GM18520 (cell line): ENCODE measurements at regions not wholly inside any gene's neighbourhood (a gene's known extent, or its start where the extent isn't known, plus 50 kb on each side); places are given as distances from the start of the nearest gene placed in this dataset.

ENCODE experiments used
- ATAC-seq: cut with Tn5 transposase; IDR thresholded peaks from one replicate; pipeline ENCODE4 v1.9.1; 2021; ENCODE audit not compliant: unreplicated experiment

DNA sequence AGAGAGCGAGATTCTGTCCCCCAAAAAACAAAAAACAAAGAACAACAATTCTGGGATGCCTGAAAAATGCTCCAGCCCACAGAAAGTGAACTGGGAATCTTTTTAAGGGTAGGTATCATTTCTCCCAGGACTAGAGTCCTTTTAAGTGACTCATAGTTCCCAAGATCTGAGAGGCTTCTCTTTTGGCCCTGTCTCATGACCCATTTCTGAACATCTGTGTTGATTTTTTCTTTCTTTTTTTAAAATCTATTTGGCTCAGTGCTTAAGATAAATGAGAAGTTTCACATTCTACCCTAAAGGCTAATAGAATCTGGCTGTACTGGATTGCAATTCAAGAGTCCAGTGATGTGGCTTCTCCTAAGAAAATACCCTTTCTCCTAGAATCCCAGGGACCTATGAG lies 217.6 kb upstream of the FOXQ1 start:
- ATAC-seq: no peak

DNA sequence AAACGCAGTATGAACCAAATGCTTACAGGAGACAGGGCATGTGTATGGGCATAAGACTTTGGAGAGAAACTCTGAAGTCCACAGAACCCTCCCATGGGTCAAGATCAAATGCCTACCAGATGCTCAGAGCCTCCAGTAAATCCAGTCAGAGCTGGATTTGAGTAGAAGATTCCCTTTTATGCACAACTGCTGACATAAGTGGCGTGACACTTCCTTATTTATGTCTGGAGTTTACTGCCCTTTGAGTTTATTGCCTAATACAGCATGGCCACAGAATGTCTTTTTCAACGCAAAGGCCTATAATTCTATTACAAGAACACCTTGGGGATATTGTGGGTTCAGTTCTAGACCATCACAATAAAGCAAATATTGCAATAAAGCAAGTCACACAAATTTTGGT lies 220.0 kb upstream of the FOXQ1 start:
- ATAC-seq: no peak

DNA sequence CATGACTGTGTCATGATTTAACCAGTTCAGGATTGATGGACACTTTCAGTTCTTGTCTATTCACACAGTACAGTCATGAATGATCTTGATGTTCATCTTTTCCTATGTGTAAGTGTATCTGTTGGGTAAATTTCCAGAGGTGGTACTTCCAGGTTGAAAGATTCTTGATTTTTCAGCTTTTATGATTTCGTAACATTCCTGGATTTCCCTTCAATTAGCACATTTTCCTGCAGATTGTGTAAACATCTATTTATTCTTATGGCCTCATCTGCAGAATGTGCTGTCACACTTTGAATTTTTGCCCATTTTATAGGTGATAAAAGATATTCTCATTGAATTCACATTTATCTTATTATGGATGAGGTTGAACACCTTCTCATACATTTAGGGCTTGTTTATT lies 222.0 kb upstream of the FOXQ1 start:
- no peak for ATAC-seq

DNA sequence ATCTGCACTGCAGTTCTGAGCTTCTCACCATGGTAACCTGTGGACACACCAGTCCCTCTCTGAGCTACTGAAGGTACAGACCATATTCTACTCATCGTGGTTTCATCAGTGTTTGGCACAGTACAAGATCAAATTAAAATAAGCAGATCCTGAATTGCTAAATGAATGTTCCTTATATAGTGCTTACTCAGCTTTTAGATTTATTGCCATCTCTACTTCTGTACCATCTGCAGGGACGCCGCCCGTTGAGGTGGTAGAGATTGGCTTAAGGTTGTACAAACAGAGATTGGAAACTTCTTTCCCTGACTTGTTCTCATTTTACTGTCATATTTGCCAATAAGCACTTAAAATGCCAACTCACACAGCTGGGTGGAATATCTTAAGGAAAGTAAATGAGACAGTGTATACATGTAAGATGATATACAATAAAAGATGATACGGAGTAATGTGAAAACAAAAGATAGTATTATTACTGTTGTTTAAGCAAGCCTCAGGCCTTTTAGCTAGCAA lies 223.4 kb upstream of the FOXQ1 start:
- no peak for ATAC-seq

GRCh38 chr6:1087154-1087843 lies 224.6 kb upstream of the FOXQ1 start:
- ATAC-seq: no peak

GRCh38 chr6:1086446-1087153 lies 225.3 kb upstream of the FOXQ1 start:
- no peak for ATAC-seq

GRCh38 chr6:1082285-1082935 lies 229.5 kb upstream of the FOXQ1 start:
- ATAC-seq: no peak

DNA sequence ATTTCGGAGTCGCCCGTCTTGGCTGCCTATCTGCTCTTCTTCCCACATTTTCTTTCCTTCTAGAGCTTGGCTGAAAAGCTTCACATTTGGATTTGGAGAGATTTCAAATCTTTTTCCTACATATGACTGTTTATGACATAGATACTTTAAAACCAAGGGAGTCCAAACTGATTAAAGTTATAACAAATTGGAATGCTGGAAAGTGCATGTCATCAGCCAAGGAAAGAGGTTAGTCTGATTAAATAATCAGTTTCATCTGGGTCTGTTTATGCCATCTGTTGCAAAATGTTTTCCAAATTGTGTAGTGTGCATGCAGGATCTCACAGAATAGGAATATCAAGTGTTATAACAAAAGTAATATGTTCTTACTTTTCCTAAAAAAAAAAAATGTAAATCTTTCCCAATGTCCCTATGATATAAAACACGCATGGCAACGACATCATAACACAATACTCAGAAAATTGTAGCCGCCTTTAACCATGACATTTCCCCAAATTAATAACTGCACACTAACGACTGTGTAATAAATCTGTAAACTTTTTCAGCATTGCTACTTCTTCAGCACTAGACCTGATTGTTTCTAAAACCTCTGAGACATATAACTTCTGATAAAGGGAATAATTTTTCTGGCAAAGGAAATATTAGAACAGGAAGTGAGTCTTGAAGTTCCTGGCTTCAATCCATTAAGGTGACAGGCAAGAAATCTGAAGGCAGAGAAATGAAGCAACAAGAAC lies 230.2 kb upstream of the FOXQ1 start:
- ATAC-seq: no peak

DNA sequence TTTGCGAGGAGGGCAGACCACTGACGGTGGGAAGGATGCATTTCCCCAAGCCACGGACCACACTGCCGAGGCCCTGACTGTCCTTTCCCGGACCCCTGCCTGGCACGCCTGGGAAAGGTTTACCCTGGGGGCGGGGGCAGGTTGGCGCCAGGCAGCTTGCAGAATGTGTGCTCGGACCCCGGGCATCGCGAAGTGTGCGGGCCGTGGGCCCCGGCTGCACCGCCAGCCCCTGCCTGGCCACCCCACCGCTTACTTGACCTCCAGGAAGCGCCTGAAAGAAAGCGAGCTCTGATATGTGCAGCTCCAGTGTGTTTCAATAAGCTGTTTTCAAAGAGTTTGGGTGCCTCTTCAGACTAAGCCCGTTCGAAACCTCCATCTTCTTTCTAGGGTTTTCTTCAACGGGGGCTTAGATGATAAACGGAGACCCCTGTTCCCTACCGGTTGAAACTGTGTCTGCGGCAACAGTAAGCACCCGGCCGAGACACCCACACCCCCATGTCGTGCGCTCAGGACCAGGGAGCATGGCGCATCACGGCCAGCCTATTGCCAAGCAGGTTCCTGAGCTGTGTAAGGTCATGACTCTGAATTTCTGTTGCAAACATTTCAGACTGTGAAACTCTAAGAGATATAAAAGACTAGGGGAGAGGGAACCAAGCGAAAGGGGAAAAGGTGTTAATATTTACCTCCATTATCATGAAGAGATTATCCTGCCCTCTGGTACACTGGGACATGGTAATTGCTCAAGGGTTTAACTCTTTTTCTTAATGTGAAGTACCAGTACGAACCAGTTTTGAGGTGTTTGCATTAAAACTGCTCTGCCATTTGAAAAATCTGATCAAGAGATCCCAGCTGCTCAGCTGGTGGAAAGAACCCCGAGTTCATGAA lies 231.2 kb upstream of the FOXQ1 start:
- no peak for ATAC-seq

DNA sequence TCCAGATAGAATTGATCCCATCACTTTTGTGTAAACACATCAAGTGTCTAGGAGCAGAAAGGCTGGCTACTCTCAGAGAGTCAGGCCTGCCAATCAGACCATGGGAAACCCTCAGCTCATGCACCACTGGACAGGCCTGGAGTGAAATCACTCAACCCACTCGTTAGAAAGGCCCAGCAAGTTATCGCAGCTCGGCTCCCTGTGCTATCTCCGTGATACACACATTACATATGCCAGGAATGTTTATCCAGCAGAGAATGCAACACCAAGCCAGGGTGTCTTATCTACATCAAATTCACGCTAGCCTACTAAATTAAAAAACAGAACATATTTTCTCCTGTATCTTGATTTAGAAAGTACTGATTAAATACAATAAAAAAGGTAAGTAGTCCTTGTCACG lies 232.4 kb upstream of the FOXQ1 start:
- ATAC-seq: no peak

GRCh38 chr6:1077478-1078416 lies 234.2 kb upstream of the FOXQ1 start:
- ATAC-seq: no peak

GRCh38 chr6:1076531-1077459 lies 235.1 kb upstream of the FOXQ1 start:
- ATAC-seq: no peak

GRCh38 chr6:1075880-1076279 lies 236.0 kb upstream of the FOXQ1 start:
- no peak for ATAC-seq

- no peak for ATAC-seq
Measured at GRCh38 chr6:1075444-1075843, 236.5 kb upstream of the FOXQ1 start.

- no peak for ATAC-seq
Measured at GRCh38 chr6:1070085-1070521, 241.8 kb upstream of the FOXQ1 start.

DNA sequence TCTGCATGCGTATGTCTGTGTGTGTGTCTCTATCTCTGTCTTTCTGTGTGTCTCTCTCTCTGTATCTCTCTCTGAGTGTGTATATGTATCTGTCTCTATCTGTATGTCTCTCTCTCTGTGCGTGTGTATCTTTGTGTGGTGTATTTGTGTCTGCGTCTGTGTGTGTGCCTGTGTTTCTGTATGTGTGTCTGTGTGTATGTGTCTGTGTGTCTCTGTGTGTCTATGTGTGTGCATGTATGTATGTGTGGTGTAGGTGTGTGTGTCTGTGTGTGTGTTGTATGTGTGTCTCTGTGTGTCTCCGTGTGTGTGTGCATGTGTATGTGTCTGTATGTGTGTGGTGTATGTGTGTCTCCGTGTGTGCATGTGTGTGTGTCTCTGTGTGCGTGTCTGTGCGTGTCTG lies 243.0 kb upstream of the FOXQ1 start:
- no peak for ATAC-seq

DNA sequence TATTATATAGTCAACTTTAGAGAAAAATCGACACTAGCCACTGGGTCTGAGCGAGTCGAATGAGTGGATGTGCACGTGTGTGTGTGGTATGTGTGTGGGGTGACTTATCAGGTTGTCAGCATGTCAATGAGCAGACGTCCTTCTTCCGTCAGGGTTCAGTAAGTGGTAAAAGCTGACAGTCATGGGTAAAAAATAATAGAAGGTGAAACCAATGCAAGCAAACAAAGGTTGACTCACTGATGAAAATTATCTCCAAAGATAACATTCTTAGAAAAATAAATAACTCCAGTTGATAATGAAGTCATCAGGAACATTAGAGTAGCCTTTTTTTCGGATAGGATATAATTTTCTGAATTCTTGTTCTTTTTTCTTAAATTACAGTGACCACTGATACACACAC lies 243.8 kb upstream of the FOXQ1 start:
- ATAC-seq: no peak

GRCh38 chr6:1067346-1067745 lies 244.6 kb upstream of the FOXQ1 start:
- ATAC-seq: no peak
